ENCODE measurements at regions not wholly inside any gene's neighbourhood (a gene's known extent, or its start where the extent isn't known, plus 50 kb on each side); places are given as distances from the start of the nearest gene placed in this dataset.

DNA sequence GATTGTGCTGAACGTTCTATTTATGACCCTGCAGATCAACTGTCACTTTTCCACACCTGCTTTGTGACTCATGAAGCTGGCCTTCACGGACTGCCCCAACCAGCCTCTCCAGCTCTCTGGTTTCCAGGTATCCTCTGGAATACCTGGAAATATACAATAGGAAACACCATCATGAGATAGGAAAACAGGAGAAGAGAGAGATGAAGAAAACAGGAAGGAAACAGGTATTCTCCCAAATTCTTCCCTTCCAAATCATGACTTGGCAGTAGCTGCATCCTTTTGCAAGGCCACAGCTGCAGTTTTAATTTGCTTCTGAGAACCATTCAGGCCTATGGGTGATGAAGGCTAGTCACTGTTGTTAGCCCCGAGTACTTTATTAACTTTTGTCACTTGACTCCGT lies 909.1 kb downstream of the EPHA3 start:
- TF ChIP-seq REST (IDR thresholded peaks at IDR 0.05) (no peak), RAD21 (IDR thresholded peaks at IDR 0.05) (no peak), GABPA (IDR thresholded peaks at IDR 0.05 in 1 of 2, conservative IDR thresholded peaks at IDR 0.05 in 1 of 2) (no peak), EGR1 (IDR thresholded peaks at IDR 0.05; ENCODE audit: low read depth in 2 of 2) (no peak), MAX (IDR thresholded peaks at IDR 0.05) (no peak), JUND (IDR thresholded peaks at IDR 0.05) (no peak), TAF1 (conservative IDR thresholded peaks at IDR 0.05) (no peak), ZBTB33 (IDR thresholded peaks at IDR 0.05) (no peak), YY1 (IDR thresholded peaks at IDR 0.05) (no peak), RXRA (IDR thresholded peaks at IDR 0.05) (no peak)
- TF ChIP-seq, protein P1, sequence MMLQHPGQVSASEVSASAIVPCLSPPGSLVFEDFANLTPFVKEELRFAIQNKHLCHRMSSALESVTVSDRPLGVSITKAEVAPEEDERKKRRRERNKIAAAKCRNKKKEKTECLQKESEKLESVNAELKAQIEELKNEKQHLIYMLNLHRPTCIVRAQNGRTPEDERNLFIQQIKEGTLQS (IDR thresholded peaks at IDR 0.05) = no peak
- TF ChIP-seq, protein P2, sequence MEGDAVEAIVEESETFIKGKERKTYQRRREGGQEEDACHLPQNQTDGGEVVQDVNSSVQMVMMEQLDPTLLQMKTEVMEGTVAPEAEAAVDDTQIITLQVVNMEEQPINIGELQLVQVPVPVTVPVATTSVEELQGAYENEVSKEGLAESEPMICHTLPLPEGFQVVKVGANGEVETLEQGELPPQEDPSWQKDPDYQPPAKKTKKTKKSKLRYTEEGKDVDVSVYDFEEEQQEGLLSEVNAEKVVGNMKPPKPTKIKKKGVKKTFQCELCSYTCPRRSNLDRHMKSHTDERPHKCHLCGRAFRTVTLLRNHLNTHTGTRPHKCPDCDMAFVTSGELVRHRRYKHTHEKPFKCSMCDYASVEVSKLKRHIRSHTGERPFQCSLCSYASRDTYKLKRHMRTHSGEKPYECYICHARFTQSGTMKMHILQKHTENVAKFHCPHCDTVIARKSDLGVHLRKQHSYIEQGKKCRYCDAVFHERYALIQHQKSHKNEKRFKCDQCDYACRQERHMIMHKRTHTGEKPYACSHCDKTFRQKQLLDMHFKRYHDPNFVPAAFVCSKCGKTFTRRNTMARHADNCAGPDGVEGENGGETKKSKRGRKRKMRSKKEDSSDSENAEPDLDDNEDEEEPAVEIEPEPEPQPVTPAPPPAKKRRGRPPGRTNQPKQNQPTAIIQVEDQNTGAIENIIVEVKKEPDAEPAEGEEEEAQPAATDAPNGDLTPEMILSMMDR (IDR thresholded peaks at IDR 0.05; ENCODE audit: low read depth, low read length, missing input control) = no peak
